KMS-11 (cell line): ENCODE measurements at regions not wholly inside any gene's neighbourhood (a gene's known extent, or its start where the extent isn't known, plus 50 kb on each side); places are given as distances from the start of the nearest gene placed in this dataset.
A peak's percentile ranks its signal among the peaks of the same experiment; 100 is the strongest.
"Not testable (repeated sequence)": the region's sequence is repeated elsewhere in the genome, so short reads cannot be mapped to it uniquely, and the experiment has no call there.

Experiments used
- H2AFZ ChIP-seq: fragments of 200-600 bp; sonication (generic); 2 replicates; pipeline ENCODE4 v1.6.1; 2016; ENCODE audit warnings: antibody characterized with exemption, mixed run types, low read depth
- H3K27ac ChIP-seq: fragments of 200-600 bp; sonication (generic); 2 replicates; pipeline ENCODE4 v1.6.1; 2016; ENCODE audit warnings: mild to moderate bottlenecking, mixed run types
- H3K27me3 ChIP-seq: fragments of 200-600 bp; sonication (generic); 2 replicates; pipeline ENCODE4 v1.6.1; 2017; ENCODE audit warnings: mild to moderate bottlenecking, low read depth, mixed run types, moderate library complexity; ENCODE audit not compliant: insufficient read depth
- H3K36me3 ChIP-seq: fragments of 200-600 bp; sonication (generic); 2 replicates; pipeline ENCODE4 v1.6.1; 2017; ENCODE audit warnings: mild to moderate bottlenecking, mixed run types; ENCODE audit not compliant: insufficient read depth
- H3K4me1 ChIP-seq: fragments of 200-600 bp; sonication (generic); 2 replicates; pipeline ENCODE4 v1.6.1; 2016; ENCODE audit warnings: mild to moderate bottlenecking, low read depth, mixed run types; ENCODE audit not compliant: poor library complexity, severe bottlenecking
- H3K4me2 ChIP-seq: fragments of 200-600 bp; sonication (generic); 2 replicates; pipeline ENCODE4 v1.7.0; 2016; ENCODE audit warnings: mild to moderate bottlenecking, mixed run types
- H3K4me3 ChIP-seq: fragments of 200-600 bp; sonication (generic); IDR thresholded peaks from 2 replicates; pipeline ENCODE4 v1.6.1; 2017; ENCODE audit warnings: low read depth, low read length, mixed read lengths; ENCODE audit not compliant: insufficient read depth
- H3K79me2 ChIP-seq: fragments of 200-600 bp; sonication (generic); 2 replicates; pipeline ENCODE4 v1.6.1; 2016; ENCODE audit warnings: low read depth, mixed run types; ENCODE audit not compliant: insufficient read depth
- H3K9ac ChIP-seq: fragments of 200-600 bp; sonication (generic); 2 replicates; pipeline ENCODE4 v1.6.1; 2016; ENCODE audit warnings: mild to moderate bottlenecking, mixed run types
- H4K20me1 ChIP-seq: fragments of 200-600 bp; sonication (generic); 2 replicates; pipeline ENCODE4 v1.6.1; 2016; ENCODE audit warnings: mild to moderate bottlenecking, mixed run types; ENCODE audit not compliant: insufficient read depth
- TF ChIP-seq, protein P1 (sequence below): fragments of 200-600 bp; sonication (generic); conservative IDR thresholded peaks from 2 replicates; pipeline ENCODE4 v1.6.1; 2017; ENCODE audit warnings: low read depth, mild to moderate bottlenecking, antibody characterized with exemption, low read length, moderate library complexity, mixed read lengths

DNA sequence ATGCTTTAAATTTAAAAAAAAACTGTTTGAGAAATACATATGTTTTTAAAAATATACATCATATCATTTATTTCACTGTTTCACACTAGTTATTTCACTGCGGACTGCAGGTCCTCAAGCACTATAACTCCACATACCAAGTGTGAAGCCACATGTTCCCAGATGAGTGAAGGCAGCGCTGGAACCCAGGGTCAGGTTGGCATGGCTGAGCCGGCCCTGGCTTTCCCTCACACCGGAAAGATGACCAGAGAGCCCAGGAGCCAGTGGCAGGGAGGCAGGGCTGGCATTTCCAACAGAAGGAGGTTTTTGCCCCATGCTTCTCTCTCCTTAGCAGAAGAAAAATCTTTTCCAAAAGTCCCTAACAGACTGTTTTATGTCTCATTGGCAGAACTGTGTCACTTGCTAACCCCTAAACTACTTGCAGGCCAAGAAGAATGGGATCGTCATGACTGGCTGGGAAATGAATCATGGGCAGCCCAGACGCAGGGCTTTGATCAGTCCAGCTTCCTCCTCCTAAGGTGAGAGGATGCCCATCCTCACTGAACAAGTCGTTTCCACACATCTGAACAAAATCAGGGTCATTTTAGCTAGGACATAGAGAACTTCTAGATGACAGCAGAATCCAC is 287.6 kb upstream of the HNRNPA3 start:
- H3K4me2 ChIP-seq: no peak overlapping the region
- H2AFZ ChIP-seq: no peak overlapping the region
- TF ChIP-seq, protein P1, sequence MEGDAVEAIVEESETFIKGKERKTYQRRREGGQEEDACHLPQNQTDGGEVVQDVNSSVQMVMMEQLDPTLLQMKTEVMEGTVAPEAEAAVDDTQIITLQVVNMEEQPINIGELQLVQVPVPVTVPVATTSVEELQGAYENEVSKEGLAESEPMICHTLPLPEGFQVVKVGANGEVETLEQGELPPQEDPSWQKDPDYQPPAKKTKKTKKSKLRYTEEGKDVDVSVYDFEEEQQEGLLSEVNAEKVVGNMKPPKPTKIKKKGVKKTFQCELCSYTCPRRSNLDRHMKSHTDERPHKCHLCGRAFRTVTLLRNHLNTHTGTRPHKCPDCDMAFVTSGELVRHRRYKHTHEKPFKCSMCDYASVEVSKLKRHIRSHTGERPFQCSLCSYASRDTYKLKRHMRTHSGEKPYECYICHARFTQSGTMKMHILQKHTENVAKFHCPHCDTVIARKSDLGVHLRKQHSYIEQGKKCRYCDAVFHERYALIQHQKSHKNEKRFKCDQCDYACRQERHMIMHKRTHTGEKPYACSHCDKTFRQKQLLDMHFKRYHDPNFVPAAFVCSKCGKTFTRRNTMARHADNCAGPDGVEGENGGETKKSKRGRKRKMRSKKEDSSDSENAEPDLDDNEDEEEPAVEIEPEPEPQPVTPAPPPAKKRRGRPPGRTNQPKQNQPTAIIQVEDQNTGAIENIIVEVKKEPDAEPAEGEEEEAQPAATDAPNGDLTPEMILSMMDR: no peak

DNA sequence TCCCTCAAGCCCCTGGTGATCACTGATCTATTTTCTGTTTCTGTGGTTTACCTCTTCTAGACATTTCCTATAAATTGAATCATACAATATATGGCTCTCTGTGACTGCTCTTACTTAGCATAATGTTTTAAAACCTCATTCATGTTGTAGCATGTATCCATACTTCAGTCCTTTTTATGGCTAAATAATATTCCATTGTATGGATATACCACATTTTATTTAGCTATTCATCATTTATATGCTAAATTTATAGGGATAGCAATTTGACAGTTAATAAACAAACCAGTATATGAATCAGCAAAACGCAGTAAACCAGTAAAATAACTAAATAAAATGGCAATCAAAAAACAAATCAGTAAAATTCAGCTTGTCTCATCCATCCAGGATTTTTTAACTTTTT is 286.1 kb upstream of the HNRNPA3 start:
- TF ChIP-seq, protein P1: no peak
- Histone ChIP-seq H3K27me3 (no peaks in the 10 kb centered on the region), H3K4me3 (no peak overlapping the region), H3K4me2 (no peak overlapping the region), H3K4me1 (peaks cover 29% of the 10 kb centered on the region), H3K9ac (no peak overlapping the region), H3K79me2 (no peaks in the 10 kb centered on the region), H3K27ac (no peak overlapping the region), H3K36me3 (no peaks in the 10 kb centered on the region), H2AFZ (no peak overlapping the region), H4K20me1 (no peaks in the 10 kb centered on the region)

More for the DNA sequence above, 287.6 kb upstream of the HNRNPA3 start:
- Histone ChIP-seq H3K4me3 (no peak overlapping the region), H3K27me3 (no peaks in the 10 kb centered on the region), H3K4me1 (peaks cover 14% of the 10 kb centered on the region), H4K20me1 (no peaks in the 10 kb centered on the region), H3K36me3 (no peaks in the 10 kb centered on the region), H3K9ac (no peak overlapping the region), H3K27ac (no peak overlapping the region), H3K79me2 (no peaks in the 10 kb centered on the region)

DNA sequence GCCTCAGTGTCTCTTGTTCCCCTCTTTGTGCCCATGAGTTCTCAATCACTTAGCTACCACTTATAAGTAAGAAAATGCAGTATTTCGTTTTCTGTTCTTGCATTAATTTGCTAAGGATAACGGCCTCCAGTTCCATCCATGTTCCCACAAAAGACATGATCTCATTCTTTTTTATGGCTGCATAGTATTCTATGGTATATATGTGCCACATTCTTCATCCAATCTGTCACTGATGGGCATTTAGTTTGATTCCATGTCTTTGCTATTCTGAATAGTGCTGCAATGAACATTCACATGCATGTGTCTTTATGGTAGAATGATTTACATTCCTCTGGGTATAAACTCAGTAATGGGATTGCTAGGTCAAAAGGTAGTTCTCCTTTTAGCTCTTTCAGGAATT is 283.2 kb upstream of the HNRNPA3 start:
- not testable (repeated sequence) for H3K79me2 ChIP-seq, H3K9ac ChIP-seq, H3K36me3 ChIP-seq, H3K27ac ChIP-seq, H4K20me1 ChIP-seq, H3K4me3 ChIP-seq, H3K27me3 ChIP-seq, H3K4me2 ChIP-seq, H2AFZ ChIP-seq
- peaks cover 49% of the 10 kb centered on the region for H3K4me1 ChIP-seq

DNA sequence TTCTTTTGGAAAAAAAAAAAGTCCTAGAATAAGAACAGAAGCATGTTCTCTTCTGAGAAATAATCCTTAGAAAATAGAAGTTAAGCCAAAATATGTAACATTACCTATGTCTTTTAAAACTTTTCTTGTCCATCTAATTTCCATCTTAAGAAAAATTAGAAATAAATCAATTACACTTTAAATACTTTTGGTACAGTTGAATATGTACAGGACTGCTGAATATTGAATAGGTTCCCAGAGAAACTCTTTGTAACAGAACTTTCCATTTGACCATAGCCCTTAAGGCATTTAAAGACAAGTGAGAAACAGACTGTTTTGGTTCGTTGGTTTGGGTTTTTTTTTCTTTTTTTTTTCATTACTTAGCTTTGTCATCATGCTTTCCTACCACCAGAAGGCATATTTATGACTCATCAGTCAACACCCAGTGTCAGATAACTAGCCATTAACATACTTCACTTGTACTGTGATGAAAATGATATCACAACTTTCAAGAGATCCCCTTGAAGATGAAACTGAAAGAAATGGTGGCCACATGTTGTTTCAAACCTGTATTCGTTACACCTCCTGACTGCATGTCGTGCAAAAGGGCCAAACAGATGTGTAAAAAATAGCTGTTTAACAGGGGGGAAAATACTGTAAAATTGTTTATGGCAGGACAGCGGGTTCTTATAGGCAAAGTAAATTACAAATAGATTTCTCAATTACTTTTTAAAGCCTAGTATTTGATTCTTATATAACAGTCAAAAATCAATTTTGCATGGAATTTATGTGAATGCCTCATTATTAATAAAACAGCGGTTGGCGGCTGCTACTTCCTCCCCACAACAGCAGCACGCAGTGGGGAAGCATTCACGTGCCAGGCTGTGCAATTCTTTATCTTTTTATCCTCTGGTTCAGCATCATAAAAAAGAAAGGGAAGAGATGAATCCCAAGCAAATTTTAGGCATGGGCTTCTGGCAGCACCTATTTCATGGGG is 280.7 kb upstream of the HNRNPA3 start:
- no peaks in the 10 kb centered on the region for H3K79me2 ChIP-seq
- H3K4me1 ChIP-seq: peaks cover 64% of the 10 kb centered on the region
- H3K27ac ChIP-seq: peak overlapping the region; percentile 98
- H3K4me2 ChIP-seq: peak overlapping the region; percentile 62
- H4K20me1 ChIP-seq: no peaks in the 10 kb centered on the region
- H3K36me3 ChIP-seq: no peaks in the 10 kb centered on the region
- TF ChIP-seq, protein P1: no peak
- H2AFZ ChIP-seq: peak overlapping the region; percentile 69
- H3K9ac ChIP-seq: peak overlapping the region; percentile 89
- no peaks in the 10 kb centered on the region for H3K27me3 ChIP-seq
- H3K4me3 ChIP-seq: peak overlapping the region; percentile 55

DNA sequence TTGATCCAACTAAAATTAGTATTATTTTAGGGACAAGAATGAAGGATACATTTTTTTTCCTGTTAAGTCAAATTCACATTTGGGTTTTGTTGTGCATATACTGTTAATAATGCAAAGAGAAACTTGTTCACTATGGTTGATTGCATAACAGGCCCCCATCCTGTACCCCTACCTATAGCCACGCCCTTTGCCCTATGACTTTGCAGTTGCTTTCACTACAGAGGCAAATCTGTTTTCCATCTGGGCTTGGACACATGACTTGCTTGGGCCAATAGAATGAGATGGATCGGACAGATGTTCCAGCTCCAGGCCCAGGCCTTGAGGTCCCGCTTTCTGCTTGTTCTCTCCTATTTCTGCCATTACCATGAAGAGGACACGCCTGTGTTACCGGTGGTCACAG is 278.5 kb upstream of the HNRNPA3 start:
- Histone ChIP-seq H3K9ac (no peak overlapping the region), H2AFZ (no peak overlapping the region), H4K20me1 (no peaks in the 10 kb centered on the region), H3K36me3 (no peaks in the 10 kb centered on the region), H3K27me3 (no peaks in the 10 kb centered on the region), H3K79me2 (no peaks in the 10 kb centered on the region), H3K4me2 (peak overlapping the region; percentile 62; the same call in 1 of the 2 replicates), H3K4me3 (no peak overlapping the region), H3K27ac (0 out of 2 replicates have a peak overlapping the region, but pooled peaks have one; percentile 98), H3K4me1 (peaks cover 77% of the 10 kb centered on the region)
- TF ChIP-seq, protein P1: no peak
